ENCODE measurements at regions not wholly inside any gene's neighbourhood (a gene's known extent, or its start where the extent isn't known, plus 50 kb on each side); places are given as distances from the start of the nearest gene placed in this dataset.

GRCh38 chr2:163974766-163975165 is 239.0 kb upstream of the FIGN start:
- TF ChIP-seq CTCF (IDR thresholded peaks at IDR 0.05; ENCODE audit: low read depth, low read length) (no peak), EZH2phosphoT487 (IDR thresholded peaks at IDR 0.05; ENCODE audit: low read depth) (no peak)
